Panc1 (cell line): ENCODE measurements at regions not wholly inside any gene's neighbourhood (a gene's known extent, or its start where the extent isn't known, plus 50 kb on each side); places are given as distances from the start of the nearest gene placed in this dataset.

ENCODE experiments used
- ATAC-seq: fragments of 200-7000 bp; cut with Tn5 transposase; 2 replicates; pipeline ENCODE4 v1.9.1; 2020; ENCODE audit warnings: mild to moderate bottlenecking, moderate library complexity
- BruUV-seq: library from RNA; stranded (reverse); fragments of 400-500 nt; replicated peaks from 2 replicates; lab custom pipeline; 2021; lab: Mats Ljungman, UMichigan
- CTCF ChIA-PET: fragments of 300-600 bp; sonication (Branson Sonifier 250); formaldehyde crosslinking; loops from one replicate; lab custom pipeline; 2022; ENCODE audit warnings: antibody characterized with exemption; lab: Charles Lee
- POLR2A ChIA-PET: fragments of 300-600 bp; sonication (Branson Sonifier 250); formaldehyde crosslinking; loops from one replicate; lab custom pipeline; 2022; ENCODE audit warnings: antibody characterized with exemption; lab: Charles Lee
- DNase-seq: peaks from one replicate; pipeline ENCODE4 v3.0.0-alpha.2; 2010; ENCODE audit warnings: low read depth, low spot score
- H3K27ac ChIP-seq: 2 replicates; pipeline ENCODE4 v1.5.1; 2011; ENCODE audit warnings: mild to moderate bottlenecking, low read length, inconsistent platforms
- H3K27me3 ChIP-seq: fragments of 200-500 bp; sonication (Bioruptor generic); 2 replicates; pipeline ENCODE4 v1.6.0; 2014; ENCODE audit warnings: low read length, inconsistent platforms; ENCODE audit not compliant: control insufficient read depth, insufficient read depth
- H3K36me3 ChIP-seq: fragments of 200-500 bp; sonication (Bioruptor generic); 2 replicates; pipeline ENCODE4 v1.5.1; 2014; ENCODE audit warnings: inconsistent platforms, mild to moderate bottlenecking, low read length, moderate library complexity; ENCODE audit not compliant: control insufficient read depth, insufficient read depth
- H3K4me1 ChIP-seq: 2 replicates; pipeline ENCODE4 v1.5.1; 2011; ENCODE audit warnings: inconsistent platforms, mild to moderate bottlenecking, low read length, moderate library complexity; ENCODE audit not compliant: control insufficient read depth, insufficient read depth
- H3K4me3 ChIP-seq, 2 experiments: 2 replicates each; pipeline ENCODE4 v1.5.1; 2011 to 2012; ENCODE audit warnings: low read depth in 2 of 2, low read length in 2 of 2, mild to moderate bottlenecking in 2 of 2, inconsistent platforms in 1 of 2, moderate library complexity in 1 of 2
- H3K9me3 ChIP-seq: fragments of 200-500 bp; sonication (Bioruptor generic); 2 replicates; pipeline ENCODE4 v1.5.1; 2014; ENCODE audit warnings: low read depth, mild to moderate bottlenecking, inconsistent platforms, low read length, moderate library complexity; ENCODE audit not compliant: control insufficient read depth, insufficient read depth
- CTCF ChIP-seq: fragments of 450-650 bp; IDR thresholded peaks from 2 replicates; pipeline ENCODE4 v1.5.1; 2017; ENCODE audit warnings: mild to moderate bottlenecking
- POLR2AphosphoS5 ChIP-seq: IDR thresholded peaks from 2 replicates; pipeline ENCODE4 v1.6.1; 2012; ENCODE audit warnings: mild to moderate bottlenecking, low read depth, low read length, moderate library complexity
- REST ChIP-seq, 2 experiments: IDR thresholded peaks; 2 replicates each; pipeline ENCODE4 v1.6.1; 2011 to 2012; ENCODE audit warnings: low read depth in 2 of 2, control low read depth in 1 of 2, low read length in 1 of 2, mild to moderate bottlenecking in 1 of 2, moderate library complexity in 1 of 2; ENCODE audit not compliant: insufficient read depth in 1 of 2
- SIN3A ChIP-seq: IDR thresholded peaks from 2 replicates; pipeline ENCODE4 v1.6.1; 2012; ENCODE audit warnings: low read depth, mild to moderate bottlenecking, low read length, moderate library complexity, borderline replicate concordance; ENCODE audit not compliant: insufficient read depth
- TCF7L2 ChIP-seq: IDR thresholded peaks from 2 replicates; pipeline ENCODE4 v1.6.1; 2011; ENCODE audit warnings: mild to moderate bottlenecking, low read depth, low read length, inconsistent platforms
- in situ Hi-C: cut with HindIII; loops from 2 replicates; pipeline ENCODE4 v1.10.0; 2016; ENCODE audit warnings: low sequenced_read_pairs, low pct_unique_long_range_greater_than_20kb
- intact Hi-C: fragments of 100-400 bp; cut with micrococcal nuclease; formaldehyde crosslinking; loops from one replicate; pipeline ENCODE4 v1.10.0; 2022; ENCODE audit not compliant: unreplicated experiment

- H3K9me3 ChIP-seq = no peaks in the 10 kb centered on the region; the same call in 1 of the 2 replicates
- no peaks in the 10 kb centered on the region for H3K36me3 ChIP-seq
- POLR2A ChIA-PET = no interaction called here
- in situ Hi-C loops = no loop called here
- no peak overlapping the region for H3K4me3 ChIP-seq
- no peaks in the 10 kb centered on the region for H3K27me3 ChIP-seq
- H3K27ac ChIP-seq = no peak overlapping the region
- CTCF ChIA-PET = no interaction called here
- no peak for ATAC-seq
- DNase-seq = no peak
- no TSS peak for BruUV-seq
- no peaks in the 10 kb centered on the region for H3K4me1 ChIP-seq
- intact Hi-C loops = no loop called here
- TF ChIP-seq TCF7L2 (no peak), SIN3A (no peak), POLR2AphosphoS5 (no peak), REST (IDR thresholded peaks at IDR 0.05; ENCODE audit: insufficient read depth in 1 of 2, low read depth in 2 of 2, low read length in 1 of 2) (no peak), CTCF (no peak)
Observed at GRCh38 chr10:83750604-83751003, 388.7 kb upstream of the GHITM start.

GRCh38 chr10:83753490-83753889, 385.8 kb upstream of the GHITM start:
- Histone ChIP-seq H3K4me3 (no peak overlapping the region), H3K4me1 (no peaks in the 10 kb centered on the region), H3K27ac (no peak overlapping the region), H3K9me3 (no peaks in the 10 kb centered on the region; the same call in 1 of the 2 replicates), H3K27me3 (no peaks in the 10 kb centered on the region), H3K36me3 (no peaks in the 10 kb centered on the region)
- no peak for DNase-seq
- no TSS peak for BruUV-seq
- CTCF ChIA-PET = no interaction called here
- in situ Hi-C loops = no loop called here
- intact Hi-C loops = no loop called here
- ATAC-seq = no peak
- POLR2A ChIA-PET = no interaction called here
- TF ChIP-seq SIN3A (no peak), CTCF (no peak), REST (IDR thresholded peaks at IDR 0.05; ENCODE audit: insufficient read depth in 1 of 2, low read depth in 2 of 2, low read length in 1 of 2) (no peak), POLR2AphosphoS5 (no peak), TCF7L2 (no peak)
